GM13976 (cell line): ENCODE measurements at regions not wholly inside any gene's neighbourhood (a gene's known extent, or its start where the extent isn't known, plus 50 kb on each side); places are given as distances from the start of the nearest gene placed in this dataset.

Source experiments
- DNase-seq: peaks from one replicate; pipeline ENCODE4 v3.0.0; 2012; ENCODE audit warnings: low spot score
- in situ Hi-C: fragments of 300-500 bp; cut with MboI; formaldehyde crosslinking; loops from one replicate; pipeline ENCODE4 v1.12.0; 2022; ENCODE audit warnings: low sequenced_read_pairs, mixed read lengths, inconsistent platforms; ENCODE audit not compliant: unreplicated experiment
- TF ChIP-seq, protein P1 (sequence below): IDR thresholded peaks from 2 replicates; pipeline ENCODE4 v1.5.1; 2012; ENCODE audit warnings: borderline replicate concordance, mild to moderate bottlenecking; ENCODE audit not compliant: insufficient read depth; ENCODE audit errors: extremely low read depth, missing control alignments, control extremely low read depth

DNA sequence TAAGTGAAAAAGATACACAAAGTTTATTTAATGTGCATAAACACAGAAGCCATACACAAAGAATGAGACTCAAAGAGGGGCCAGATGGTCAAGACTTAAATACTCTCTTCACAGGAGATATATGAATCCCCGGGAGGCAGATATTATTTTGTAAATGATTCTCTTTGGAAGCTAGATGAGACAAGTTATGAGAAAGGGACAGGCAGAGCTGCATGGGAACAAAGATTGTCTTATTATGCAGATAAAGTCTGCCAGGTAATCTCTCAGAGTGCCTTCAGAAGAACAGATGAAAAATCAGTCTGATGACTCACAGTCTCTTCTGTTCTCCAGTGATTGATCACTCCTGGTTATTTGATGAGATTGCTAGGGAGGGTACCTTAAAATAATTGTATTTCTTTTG lies 89.0 kb downstream of the NAF1 start:
- DNase-seq: no peak
- TF ChIP-seq, protein P1, sequence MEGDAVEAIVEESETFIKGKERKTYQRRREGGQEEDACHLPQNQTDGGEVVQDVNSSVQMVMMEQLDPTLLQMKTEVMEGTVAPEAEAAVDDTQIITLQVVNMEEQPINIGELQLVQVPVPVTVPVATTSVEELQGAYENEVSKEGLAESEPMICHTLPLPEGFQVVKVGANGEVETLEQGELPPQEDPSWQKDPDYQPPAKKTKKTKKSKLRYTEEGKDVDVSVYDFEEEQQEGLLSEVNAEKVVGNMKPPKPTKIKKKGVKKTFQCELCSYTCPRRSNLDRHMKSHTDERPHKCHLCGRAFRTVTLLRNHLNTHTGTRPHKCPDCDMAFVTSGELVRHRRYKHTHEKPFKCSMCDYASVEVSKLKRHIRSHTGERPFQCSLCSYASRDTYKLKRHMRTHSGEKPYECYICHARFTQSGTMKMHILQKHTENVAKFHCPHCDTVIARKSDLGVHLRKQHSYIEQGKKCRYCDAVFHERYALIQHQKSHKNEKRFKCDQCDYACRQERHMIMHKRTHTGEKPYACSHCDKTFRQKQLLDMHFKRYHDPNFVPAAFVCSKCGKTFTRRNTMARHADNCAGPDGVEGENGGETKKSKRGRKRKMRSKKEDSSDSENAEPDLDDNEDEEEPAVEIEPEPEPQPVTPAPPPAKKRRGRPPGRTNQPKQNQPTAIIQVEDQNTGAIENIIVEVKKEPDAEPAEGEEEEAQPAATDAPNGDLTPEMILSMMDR: no peak
- in situ Hi-C loops: no loop called here

DNA sequence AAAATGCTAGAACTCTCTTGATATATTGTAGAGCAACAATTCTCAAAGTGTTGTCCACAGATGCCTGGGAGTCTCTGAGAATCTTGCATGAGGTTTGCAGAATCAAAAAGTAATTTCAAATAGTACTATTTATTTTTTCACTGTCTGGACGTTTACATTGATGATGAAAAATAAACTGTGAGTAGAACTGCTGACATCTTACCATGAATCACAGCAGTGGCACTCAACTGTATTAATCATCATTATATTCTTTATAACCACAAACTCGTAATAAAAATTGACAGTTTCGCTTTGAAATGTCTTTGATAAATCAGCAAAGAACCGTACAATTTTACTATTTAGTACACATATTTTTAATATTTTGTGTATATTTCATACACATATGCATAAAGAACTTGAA lies 94.5 kb downstream of the NAF1 start:
- TF ChIP-seq, protein P1: no peak
- in situ Hi-C loops: no loop called here
- DNase-seq: no peak

DNA sequence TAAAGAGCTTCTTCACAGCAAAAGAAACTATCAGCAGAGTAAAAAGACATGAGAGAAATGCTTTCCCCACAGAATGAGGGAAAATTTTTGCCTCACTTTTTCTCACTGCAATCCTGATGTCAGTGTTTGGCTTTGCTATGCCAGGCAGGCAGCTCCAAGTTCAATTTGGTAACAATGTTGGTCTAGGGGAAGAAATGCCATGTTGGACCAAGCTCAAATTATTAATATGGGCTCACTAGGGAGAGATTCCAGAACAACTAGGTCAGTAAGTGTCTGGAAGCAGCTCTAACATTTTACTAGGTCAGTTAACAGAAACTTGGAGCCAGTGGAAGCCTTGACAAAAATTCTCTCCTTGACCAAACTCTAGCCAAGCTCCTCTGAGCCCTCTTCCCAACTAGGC lies 95.4 kb downstream of the NAF1 start:
- DNase-seq: no peak
- in situ Hi-C loops: no loop called here
- TF ChIP-seq, protein P1: no peak

DNA sequence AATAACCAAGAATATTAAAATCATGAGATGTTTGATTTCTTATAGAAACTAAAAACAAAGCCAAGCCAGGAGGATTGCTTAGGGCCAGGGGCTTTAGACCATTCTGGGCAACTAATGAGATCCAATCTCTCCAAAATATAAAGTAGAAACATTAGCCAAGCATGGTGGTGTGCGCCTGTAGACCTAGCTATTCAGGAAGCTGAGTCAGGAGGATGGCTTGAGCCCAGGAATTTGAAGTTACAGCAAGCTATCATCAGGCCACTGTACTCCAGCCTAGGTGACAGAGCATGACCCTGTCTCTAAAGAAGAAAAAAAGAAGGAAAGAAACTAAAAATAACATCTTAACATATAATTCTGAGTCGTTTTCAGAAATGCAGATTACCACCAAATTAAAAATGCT lies 96.7 kb downstream of the NAF1 start:
- in situ Hi-C loops: no loop called here
- no peak for DNase-seq
- TF ChIP-seq, protein P1: no peak

DNA sequence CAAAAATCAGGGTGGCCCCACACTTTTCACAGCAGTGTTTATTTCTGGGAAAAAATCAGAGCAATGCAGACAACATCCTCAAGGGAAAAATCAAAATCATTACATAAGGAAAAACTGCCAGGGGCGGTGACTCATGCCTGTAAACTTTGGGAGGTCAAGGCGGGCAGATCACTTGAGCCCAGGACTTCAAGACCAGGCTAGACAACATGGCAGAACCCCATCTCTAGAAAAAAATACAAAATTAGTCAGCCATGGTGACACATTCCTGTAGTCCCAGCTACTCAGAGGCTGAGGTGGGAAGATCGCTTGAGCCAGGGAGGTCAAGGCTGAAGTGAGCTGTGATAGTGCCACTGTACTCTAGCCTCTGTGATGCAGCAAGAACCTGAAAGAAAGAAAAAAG lies 102.8 kb downstream of the NAF1 start:
- TF ChIP-seq, protein P1: no peak
- no peak for DNase-seq
- in situ Hi-C loops: no loop called here

DNA sequence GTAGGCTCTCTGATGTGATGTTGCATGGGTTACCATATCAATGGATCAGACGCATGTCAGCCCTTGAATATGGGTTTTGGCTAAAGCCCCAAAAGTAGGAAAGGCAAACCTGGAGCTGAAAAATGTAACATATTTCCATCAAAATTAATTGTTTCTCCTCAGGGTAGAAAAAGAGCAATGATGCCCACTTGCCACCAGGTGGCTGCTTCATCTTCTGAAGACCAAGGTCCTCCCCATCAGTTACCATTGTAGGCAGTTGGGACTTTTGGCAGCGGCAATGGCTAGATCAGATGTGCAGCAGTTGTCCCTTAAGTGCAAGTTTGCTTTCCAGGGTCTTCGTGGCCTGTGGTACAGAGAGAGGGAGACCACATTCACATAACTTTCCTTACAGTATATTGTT lies 118.2 kb downstream of the NAF1 start:
- in situ Hi-C loops: loop anchor here (10.0 kb wide), 1 partner anchor 544 kb away; no protein-coding TSS in a partner anchor
- TF ChIP-seq, protein P1: peak; percentile 50
- DNase-seq: peak; percentile 16

DNA sequence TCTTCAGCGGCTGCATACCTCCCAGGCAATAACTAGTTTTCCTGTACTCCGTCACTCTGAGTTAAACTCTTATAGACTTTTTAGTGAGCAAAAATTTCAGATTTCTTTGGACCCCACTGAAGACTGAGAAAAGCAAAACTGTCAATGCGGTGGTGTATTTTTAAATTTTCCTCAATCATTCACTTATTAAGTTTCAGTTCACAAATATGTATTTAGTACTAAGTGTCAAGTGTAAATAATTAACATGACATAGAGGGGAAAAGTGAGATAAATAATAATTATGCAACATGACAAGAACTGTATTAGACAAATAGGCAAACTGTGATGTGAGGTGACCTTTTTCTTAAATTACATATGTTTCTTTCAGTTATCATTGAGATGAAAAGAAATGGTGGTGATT lies 124.4 kb downstream of the NAF1 start:
- in situ Hi-C loops: loop anchor here (10.0 kb wide), 1 partner anchor 538 kb away; no protein-coding TSS in a partner anchor
- DNase-seq: no peak
- TF ChIP-seq, protein P1: no peak
